A673 (cell line): ENCODE measurements at regions not wholly inside any gene's neighbourhood (a gene's known extent, or its start where the extent isn't known, plus 50 kb on each side); places are given as distances from the start of the nearest gene placed in this dataset.

Experiments
- BruUV-seq: library from RNA; stranded (reverse); fragments of 400-500 nt; replicated peaks from 2 replicates; lab custom pipeline; 2021; lab: Mats Ljungman, UMichigan
- CTCF ChIA-PET: fragments of 300-600 bp; sonication (Branson Sonifier 250); formaldehyde crosslinking; loops from one replicate; lab custom pipeline; 2022; ENCODE audit warnings: antibody characterized with exemption; lab: Charles Lee
- POLR2A ChIA-PET: fragments of 300-600 bp; sonication (Branson Sonifier 250); formaldehyde crosslinking; loops from one replicate; lab custom pipeline; 2022; ENCODE audit warnings: antibody characterized with exemption; ENCODE audit not compliant: low non-redundant PET; lab: Charles Lee
- DNase-seq: peaks from one replicate; pipeline ENCODE4 v3.0.0-alpha.2; 2015; ENCODE audit warnings: low spot score
- H3K27ac ChIP-seq: fragments of 200-600 bp; sonication (generic); 2 replicates; pipeline ENCODE4 v1.5.1; 2016; ENCODE audit warnings: mixed run types, low read depth, mild to moderate bottlenecking, mixed read lengths, antibody characterized with exemption, low read length; ENCODE audit not compliant: poor library complexity, severe bottlenecking
- H3K27me3 ChIP-seq: fragments of 200-600 bp; sonication (generic); replicated peaks from 2 replicates; pipeline ENCODE4 v1.6.1; 2017; ENCODE audit warnings: mixed run types, low read depth, mild to moderate bottlenecking, mixed read lengths, antibody characterized with exemption, low read length; ENCODE audit not compliant: insufficient read depth, poor library complexity
- H3K36me3 ChIP-seq: fragments of 200-600 bp; sonication (generic); 2 replicates; pipeline ENCODE4 v1.6.1; 2016; ENCODE audit warnings: mixed run types, mild to moderate bottlenecking, mixed read lengths, antibody characterized with exemption, low read length; ENCODE audit not compliant: insufficient read depth, poor library complexity, severe bottlenecking
- H3K4me1 ChIP-seq: fragments of 200-600 bp; sonication (generic); 2 replicates; pipeline ENCODE4 v1.6.1; 2017; ENCODE audit warnings: mixed run types, mild to moderate bottlenecking, mixed read lengths, antibody characterized with exemption, low read length; ENCODE audit not compliant: insufficient read depth, poor library complexity, severe bottlenecking
- H3K4me3 ChIP-seq: fragments of 200-600 bp; sonication (generic); 2 replicates; pipeline ENCODE4 v1.5.1; 2016; ENCODE audit warnings: low read depth, mixed run types, mild to moderate bottlenecking, mixed read lengths, low read length; ENCODE audit not compliant: poor library complexity, severe bottlenecking
- H3K9me3 ChIP-seq: fragments of 200-600 bp; sonication (generic); 2 replicates; pipeline ENCODE4 v1.6.1; 2016; ENCODE audit warnings: mixed run types, low read depth, mild to moderate bottlenecking, mixed read lengths, antibody characterized with exemption, low read length; ENCODE audit not compliant: poor library complexity, severe bottlenecking
- EZH2 ChIP-seq: fragments of 200-600 bp; sonication (generic); IDR thresholded peaks from 2 replicates; pipeline ENCODE4 v1.6.1; 2017; ENCODE audit warnings: borderline replicate concordance, low read depth, mild to moderate bottlenecking, mixed read lengths, antibody characterized with exemption, low read length; ENCODE audit not compliant: poor library complexity, severe bottlenecking
- intact Hi-C: fragments of 100-400 bp; cut with micrococcal nuclease; formaldehyde crosslinking; loops from one replicate; pipeline ENCODE4 v1.10.0; 2022; ENCODE audit not compliant: unreplicated experiment
- TF ChIP-seq, protein P1 (sequence below): fragments of 300-800, 200-600 bp; sonication (generic); conservative IDR thresholded peaks from 2 replicates; pipeline ENCODE4 v1.5.1; 2017; ENCODE audit warnings: low read depth, mild to moderate bottlenecking, antibody characterized with exemption, low read length, moderate library complexity, mixed read lengths

- no TSS peak for BruUV-seq
- no peak overlapping the region for H3K27ac ChIP-seq
- no peaks in the 10 kb centered on the region for H3K4me1 ChIP-seq
- H3K9me3 ChIP-seq, result no peaks in the 10 kb centered on the region
- H3K36me3 ChIP-seq, result no peaks in the 10 kb centered on the region
- ChIA-PET POLR2A (no interaction called here), CTCF (no interaction called here)
- H3K27me3 ChIP-seq, result no peaks in the 10 kb centered on the region
- DNase-seq, result no peak
- TF ChIP-seq, protein P1, sequence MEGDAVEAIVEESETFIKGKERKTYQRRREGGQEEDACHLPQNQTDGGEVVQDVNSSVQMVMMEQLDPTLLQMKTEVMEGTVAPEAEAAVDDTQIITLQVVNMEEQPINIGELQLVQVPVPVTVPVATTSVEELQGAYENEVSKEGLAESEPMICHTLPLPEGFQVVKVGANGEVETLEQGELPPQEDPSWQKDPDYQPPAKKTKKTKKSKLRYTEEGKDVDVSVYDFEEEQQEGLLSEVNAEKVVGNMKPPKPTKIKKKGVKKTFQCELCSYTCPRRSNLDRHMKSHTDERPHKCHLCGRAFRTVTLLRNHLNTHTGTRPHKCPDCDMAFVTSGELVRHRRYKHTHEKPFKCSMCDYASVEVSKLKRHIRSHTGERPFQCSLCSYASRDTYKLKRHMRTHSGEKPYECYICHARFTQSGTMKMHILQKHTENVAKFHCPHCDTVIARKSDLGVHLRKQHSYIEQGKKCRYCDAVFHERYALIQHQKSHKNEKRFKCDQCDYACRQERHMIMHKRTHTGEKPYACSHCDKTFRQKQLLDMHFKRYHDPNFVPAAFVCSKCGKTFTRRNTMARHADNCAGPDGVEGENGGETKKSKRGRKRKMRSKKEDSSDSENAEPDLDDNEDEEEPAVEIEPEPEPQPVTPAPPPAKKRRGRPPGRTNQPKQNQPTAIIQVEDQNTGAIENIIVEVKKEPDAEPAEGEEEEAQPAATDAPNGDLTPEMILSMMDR, result no peak
- TF ChIP-seq EZH2, result no peak
- no peak overlapping the region for H3K4me3 ChIP-seq
- intact Hi-C loops, result no loop called here
Measured at GRCh38 chr1:218572050-218572449, 226.9 kb downstream of the TGFB2 start.

GRCh38 chr1:218573925-218574324, 228.8 kb downstream of the TGFB2 start:
- DNase-seq, result no peak
- BruUV-seq, result no TSS peak
- no peaks in the 10 kb centered on the region for H3K4me1 ChIP-seq
- no peak overlapping the region for H3K4me3 ChIP-seq
- no peaks in the 10 kb centered on the region for H3K9me3 ChIP-seq
- intact Hi-C loops, result no loop called here
- no peaks in the 10 kb centered on the region for H3K27me3 ChIP-seq
- CTCF ChIA-PET, result no interaction called here
- POLR2A ChIA-PET, result no interaction called here
- TF ChIP-seq, protein P1, result no peak
- H3K27ac ChIP-seq, result no peak overlapping the region
- H3K36me3 ChIP-seq, result no peaks in the 10 kb centered on the region

- ChIA-PET POLR2A (no interaction called here), CTCF (no interaction called here)
- no peaks in the 10 kb centered on the region for H3K4me1 ChIP-seq
- H3K4me3 ChIP-seq, result no peak overlapping the region
- intact Hi-C loops, result no loop called here
- H3K27me3 ChIP-seq, result no peaks in the 10 kb centered on the region
- no peaks in the 10 kb centered on the region for H3K9me3 ChIP-seq
- no peak overlapping the region for H3K27ac ChIP-seq
- no TSS peak for BruUV-seq
- no peak for TF ChIP-seq EZH2
- TF ChIP-seq, protein P1, result no peak
- H3K36me3 ChIP-seq, result no peaks in the 10 kb centered on the region
- no peak for DNase-seq
Measured at GRCh38 chr1:218575079-218575478, 229.9 kb downstream of the TGFB2 start.
